Neural progenitor cell (in vitro differentiated cells): ENCODE measurements at regions not wholly inside any gene's neighbourhood (a gene's known extent, or its start where the extent isn't known, plus 50 kb on each side); places are given as distances from the start of the nearest gene placed in this dataset.

Experiments
- CTCF ChIP-seq: fragments of 200-600 bp; sonication (generic); IDR thresholded peaks from 2 replicates; pipeline ENCODE4 v1.5.1; 2017; ENCODE audit warnings: antibody characterized with exemption, mild to moderate bottlenecking
- EZH2 ChIP-seq: fragments of 200-600 bp; sonication (generic); IDR thresholded peaks from 2 replicates; pipeline ENCODE4 v1.6.1; 2017; ENCODE audit warnings: antibody characterized with exemption, mild to moderate bottlenecking, moderate library complexity
- EZH2phosphoT487 ChIP-seq: fragments of 200-600 bp; sonication (generic); IDR thresholded peaks from 2 replicates; pipeline ENCODE4 v1.6.1; 2017; ENCODE audit warnings: antibody characterized with exemption

- no peak for TF ChIP-seq CTCF
- no peak for TF ChIP-seq EZH2
- TF ChIP-seq EZH2phosphoT487, result no peak
These were observed 90.9 kb upstream of the CPM start for GRCh38 chr12:69023840-69024239.
